ENCODE measurements at regions not wholly inside any gene's neighbourhood (a gene's known extent, or its start where the extent isn't known, plus 50 kb on each side); places are given as distances from the start of the nearest gene placed in this dataset.

- DNase-seq (ENCODE audit: low spot score in 2 of 2), result no peak
- no peak for TF ChIP-seq POLR2A (IDR thresholded peaks at IDR 0.05)
- TF ChIP-seq, protein P1, sequence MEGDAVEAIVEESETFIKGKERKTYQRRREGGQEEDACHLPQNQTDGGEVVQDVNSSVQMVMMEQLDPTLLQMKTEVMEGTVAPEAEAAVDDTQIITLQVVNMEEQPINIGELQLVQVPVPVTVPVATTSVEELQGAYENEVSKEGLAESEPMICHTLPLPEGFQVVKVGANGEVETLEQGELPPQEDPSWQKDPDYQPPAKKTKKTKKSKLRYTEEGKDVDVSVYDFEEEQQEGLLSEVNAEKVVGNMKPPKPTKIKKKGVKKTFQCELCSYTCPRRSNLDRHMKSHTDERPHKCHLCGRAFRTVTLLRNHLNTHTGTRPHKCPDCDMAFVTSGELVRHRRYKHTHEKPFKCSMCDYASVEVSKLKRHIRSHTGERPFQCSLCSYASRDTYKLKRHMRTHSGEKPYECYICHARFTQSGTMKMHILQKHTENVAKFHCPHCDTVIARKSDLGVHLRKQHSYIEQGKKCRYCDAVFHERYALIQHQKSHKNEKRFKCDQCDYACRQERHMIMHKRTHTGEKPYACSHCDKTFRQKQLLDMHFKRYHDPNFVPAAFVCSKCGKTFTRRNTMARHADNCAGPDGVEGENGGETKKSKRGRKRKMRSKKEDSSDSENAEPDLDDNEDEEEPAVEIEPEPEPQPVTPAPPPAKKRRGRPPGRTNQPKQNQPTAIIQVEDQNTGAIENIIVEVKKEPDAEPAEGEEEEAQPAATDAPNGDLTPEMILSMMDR (IDR thresholded peaks at IDR 0.05), result no peak
- 87 to 89% methylated on average over 10 of the region's 10 CpGs for WGBS, 2 donors
- no peak overlapping the region for H3K4me3 ChIP-seq (ENCODE audit: low read depth, poor library complexity, severe bottlenecking)
- intact Hi-C loops (cut with DNase I; ENCODE audit: low total_unique reads), result no loop called here
Measured at GRCh38 chr10:128775743-128776142, 649.5 kb upstream of the MKI67 start.

DNA sequence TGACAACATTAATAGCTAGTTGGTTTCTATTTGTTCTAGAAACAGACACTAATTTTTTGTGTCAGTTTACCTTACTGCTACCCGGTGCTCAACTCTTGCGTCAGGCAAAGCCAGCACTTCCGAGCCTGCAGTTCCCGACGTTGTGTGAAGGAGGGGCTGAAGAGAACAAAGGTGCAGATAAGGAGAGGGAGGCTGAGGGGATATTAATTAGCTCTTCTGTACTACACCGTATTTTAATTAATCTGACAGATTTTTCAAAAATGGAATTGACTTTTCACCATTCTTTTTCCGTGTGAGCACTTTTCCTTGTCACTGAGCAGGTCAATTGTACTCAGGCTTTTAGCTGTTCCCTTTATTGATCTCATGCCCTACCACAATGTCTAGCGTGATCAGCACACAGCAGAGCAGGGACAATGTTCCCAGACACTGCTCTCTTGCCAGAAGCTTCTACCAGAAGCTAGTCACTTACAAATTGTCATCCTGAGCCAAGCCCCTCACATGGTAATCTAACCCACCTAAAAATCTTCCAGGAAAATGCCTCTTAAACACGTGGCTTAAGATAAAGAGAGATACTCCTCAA lies 650.5 kb upstream of the MKI67 start:
- intact Hi-C loops (cut with DNase I; ENCODE audit: low total_unique reads), result no loop called here
- TF ChIP-seq, protein P1 (IDR thresholded peaks at IDR 0.05), result no peak
- no peak for TF ChIP-seq POLR2A (IDR thresholded peaks at IDR 0.05)
- WGBS, 2 donors, result 80 to 82% methylated on average over 9 of the region's 9 CpGs

GRCh38 chr10:128777342-128777741 lies 651.1 kb upstream of the MKI67 start:
- intact Hi-C loops (cut with DNase I; ENCODE audit: low total_unique reads), result no loop called here
- no peak for DNase-seq (ENCODE audit: low spot score in 2 of 2)
- H3K4me3 ChIP-seq (ENCODE audit: low read depth, poor library complexity, severe bottlenecking), result no peak overlapping the region
- TF ChIP-seq POLR2A (IDR thresholded peaks at IDR 0.05), result no peak
- TF ChIP-seq, protein P1 (IDR thresholded peaks at IDR 0.05), result no peak
- 93 to 98% methylated on average over 2 of the region's 2 CpGs for WGBS, 2 donors

More for the DNA sequence above, 650.5 kb upstream of the MKI67 start:
- DNase-seq (ENCODE audit: low spot score in 2 of 2), result no peak
- H3K4me3 ChIP-seq (ENCODE audit: low read depth, poor library complexity, severe bottlenecking), result no peak overlapping the region

DNA sequence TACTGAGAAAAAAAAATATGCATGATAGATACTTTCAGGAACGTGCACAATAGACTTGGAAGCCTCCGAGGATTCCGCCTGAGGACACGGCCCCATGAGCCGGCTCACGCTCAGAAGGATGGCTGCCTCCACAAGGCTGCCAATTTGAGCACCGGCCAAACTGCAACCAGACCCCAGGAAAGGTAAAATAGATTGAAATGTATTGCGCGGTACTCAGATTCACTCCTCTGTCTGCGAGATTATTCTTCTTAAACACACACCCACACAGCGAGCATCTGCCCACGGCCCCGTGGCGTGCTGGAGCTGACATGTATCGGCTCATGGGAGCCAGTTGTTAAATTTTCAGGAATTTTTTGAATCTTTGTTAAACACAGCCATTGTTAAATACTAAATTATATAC lies 653.2 kb upstream of the MKI67 start:
- 51 to 61% methylated on average over 15 of the region's 15 CpGs for WGBS, 2 donors
- H3K4me3 ChIP-seq (ENCODE audit: low read depth, poor library complexity, severe bottlenecking), result no peak overlapping the region
- TF ChIP-seq POLR2A (IDR thresholded peaks at IDR 0.05), result no peak
- TF ChIP-seq, protein P1 (IDR thresholded peaks at IDR 0.05), result no peak
- intact Hi-C loops (cut with DNase I; ENCODE audit: low total_unique reads), result no loop called here
- no peak for DNase-seq (ENCODE audit: low spot score in 2 of 2)

- TF ChIP-seq, protein P1 (IDR thresholded peaks at IDR 0.05), result no peak
- TF ChIP-seq POLR2A (IDR thresholded peaks at IDR 0.05), result no peak
- WGBS, 2 donors, result 51% methylated on average over 9 of the region's 9 CpGs
- H3K4me3 ChIP-seq (ENCODE audit: low read depth, poor library complexity, severe bottlenecking), result no peak overlapping the region
- DNase-seq (ENCODE audit: low spot score in 2 of 2), result peak in 1 of 2 donors; percentile 32
- intact Hi-C loops (cut with DNase I; ENCODE audit: low total_unique reads), result no loop called here
Measured at GRCh38 chr10:128780156-128780761, 654.0 kb upstream of the MKI67 start.

GRCh38 chr10:128781637-128782036 lies 655.4 kb upstream of the MKI67 start:
- TF ChIP-seq POLR2A (IDR thresholded peaks at IDR 0.05), result no peak
- 68 to 92% methylated on average over 3 of the region's 3 CpGs for WGBS, 2 donors
- DNase-seq (ENCODE audit: low spot score in 2 of 2), result no peak
- H3K4me3 ChIP-seq (ENCODE audit: low read depth, poor library complexity, severe bottlenecking), result no peak overlapping the region
- intact Hi-C loops (cut with DNase I; ENCODE audit: low total_unique reads), result no loop called here

Data from lower leg skin (tissue), 4 donors.